ENCODE measurements at regions not wholly inside any gene's neighbourhood (a gene's known extent, or its start where the extent isn't known, plus 50 kb on each side); places are given as distances from the start of the nearest gene placed in this dataset.
"Not testable (repeated sequence)": the region's sequence is repeated elsewhere in the genome, so short reads cannot be mapped to it uniquely, and the experiment has no call there.

DNA sequence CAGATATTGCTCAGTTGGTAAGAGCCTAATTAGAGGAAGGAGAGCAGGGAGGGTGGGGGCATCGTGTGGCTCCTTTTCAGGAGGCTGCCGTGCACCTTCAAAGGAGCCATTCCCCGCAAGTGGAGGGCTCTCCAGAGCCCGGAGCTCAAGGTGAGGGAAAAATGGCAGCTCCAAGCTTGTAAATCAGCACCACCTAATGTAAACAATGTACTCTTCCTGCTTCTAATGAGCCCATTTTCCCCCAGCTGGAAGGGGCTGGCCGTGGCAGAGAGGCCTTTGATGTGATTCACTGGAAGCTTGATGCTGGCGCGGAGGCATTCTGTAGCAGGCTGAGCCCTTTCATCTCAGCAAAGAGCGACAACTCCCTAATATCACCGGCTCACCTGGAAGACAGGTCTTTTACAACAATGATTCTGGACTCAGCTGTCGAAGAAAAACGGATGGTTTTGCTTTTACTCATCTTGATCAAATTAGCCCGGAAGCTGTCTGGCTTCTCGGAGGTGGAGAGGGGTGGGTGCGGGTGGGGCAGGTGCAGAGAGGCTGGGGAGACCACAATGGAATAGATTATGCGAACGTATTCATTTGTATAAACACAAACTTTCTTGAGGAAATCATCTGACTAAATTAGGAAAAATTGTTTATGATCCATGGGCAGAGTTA lies 112.5 kb downstream of the RRAGC start:
- no peak for DNase-seq

DNA sequence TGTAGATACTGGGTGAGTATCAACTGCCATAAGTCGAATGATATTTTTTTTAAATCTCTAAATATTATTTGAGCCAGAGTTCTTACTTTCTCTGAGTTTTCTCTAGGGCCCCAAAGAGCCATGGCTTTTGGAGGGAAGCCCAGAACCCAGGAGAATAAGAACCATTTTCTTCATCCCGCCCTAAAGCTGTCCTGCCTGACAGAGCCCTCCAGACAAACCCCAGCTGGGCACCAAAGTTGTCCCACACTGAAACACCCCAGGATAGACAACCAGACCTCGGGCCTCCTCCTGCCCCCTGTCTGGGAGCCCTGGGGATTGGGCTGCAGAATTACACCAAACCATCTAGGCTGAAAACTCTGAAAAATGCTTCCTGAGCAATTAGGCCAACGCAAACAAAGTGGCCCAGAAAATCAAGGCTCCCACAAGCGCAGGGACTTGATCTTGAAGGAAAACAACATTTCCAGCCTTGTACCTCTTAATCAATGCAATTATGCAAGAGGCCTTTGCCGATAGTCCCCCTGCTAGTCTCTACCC lies 113.1 kb downstream of the RRAGC start:
- DNase-seq, result no peak

DNA sequence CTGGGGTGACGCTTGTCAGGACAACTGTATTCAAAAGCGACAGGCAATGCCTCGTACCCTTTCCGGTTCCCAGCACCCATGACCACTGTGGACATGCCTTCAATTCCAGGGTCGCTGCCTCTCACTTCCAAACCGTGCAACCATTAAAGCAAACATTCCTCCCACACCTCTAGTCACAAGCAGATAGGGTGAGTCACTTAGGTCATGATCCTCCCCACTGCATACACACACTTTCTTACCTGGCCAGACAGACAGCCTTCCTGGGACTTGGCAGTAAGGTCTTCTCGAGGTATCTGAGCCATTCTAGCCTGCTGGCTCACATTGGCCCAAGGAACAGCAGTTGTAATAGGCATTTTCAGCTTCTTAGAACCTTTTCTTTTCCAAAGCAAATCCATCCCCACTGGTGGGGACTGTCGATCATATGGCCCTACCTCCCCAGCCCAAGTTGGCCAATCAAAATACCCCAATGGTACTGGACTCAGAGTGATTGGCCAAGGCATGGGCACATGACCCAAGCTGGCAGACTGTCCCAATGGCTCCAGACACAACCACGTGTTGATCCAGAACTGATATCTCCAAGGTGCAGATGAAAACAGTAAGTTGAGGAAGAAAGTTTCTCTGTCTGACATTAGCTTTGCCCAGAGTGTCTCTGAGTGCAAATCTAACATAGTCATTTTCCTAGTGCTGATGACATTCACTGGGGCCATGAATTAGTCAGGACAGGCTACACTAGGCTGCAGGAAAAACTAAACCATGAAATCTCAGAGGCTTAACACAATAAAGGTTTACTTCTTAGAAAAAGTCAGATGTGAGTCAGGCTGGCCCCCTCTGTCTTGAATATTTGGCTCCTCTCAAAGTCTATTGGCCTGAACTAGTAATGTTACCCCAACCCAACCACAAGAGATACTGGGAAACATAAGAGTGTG lies 113.8 kb downstream of the RRAGC start:
- DNase-seq, result no peak

DNA sequence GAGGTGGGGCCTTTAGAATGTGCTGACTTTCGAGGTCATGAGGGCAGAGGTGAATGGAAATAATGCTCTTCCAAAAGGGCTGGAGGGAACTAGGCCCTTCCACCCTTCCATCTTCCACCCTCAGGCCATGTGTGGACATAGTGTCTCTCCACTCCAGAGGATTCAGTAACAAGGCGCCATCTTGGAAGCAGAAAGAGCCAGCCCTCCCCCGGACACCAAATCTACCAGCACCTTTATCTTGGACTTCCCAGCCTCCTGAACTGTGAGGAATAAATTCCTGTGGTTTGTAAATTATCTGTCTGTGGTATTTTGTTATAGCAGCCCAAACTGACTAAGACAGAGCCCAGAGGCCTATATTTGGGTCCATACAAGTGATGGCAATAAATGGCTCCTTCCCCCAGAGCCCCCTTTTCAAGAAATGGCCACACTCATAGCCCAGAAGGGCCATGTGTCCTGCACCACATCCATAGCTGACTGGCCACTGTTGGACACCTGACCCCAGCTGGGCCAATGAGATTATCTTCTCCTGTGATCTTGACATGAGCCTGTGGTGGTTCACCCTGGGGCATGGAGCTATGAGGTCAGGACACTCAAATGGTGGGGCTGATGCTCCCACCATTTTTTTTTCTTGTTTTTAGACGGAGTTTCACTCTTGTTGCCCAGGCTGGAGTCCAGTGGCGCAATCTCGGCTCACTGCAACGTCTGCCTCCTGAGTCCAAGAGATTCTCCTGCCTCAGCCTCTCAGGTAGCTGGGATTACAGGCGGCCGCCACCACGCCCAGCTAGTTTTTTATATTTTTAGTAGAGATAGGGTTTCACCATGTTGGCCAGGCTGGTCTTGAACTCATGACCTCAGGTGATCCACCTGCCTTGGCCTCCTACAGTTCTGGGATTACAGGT lies 114.9 kb downstream of the RRAGC start:
- DNase-seq, result no peak

DNA sequence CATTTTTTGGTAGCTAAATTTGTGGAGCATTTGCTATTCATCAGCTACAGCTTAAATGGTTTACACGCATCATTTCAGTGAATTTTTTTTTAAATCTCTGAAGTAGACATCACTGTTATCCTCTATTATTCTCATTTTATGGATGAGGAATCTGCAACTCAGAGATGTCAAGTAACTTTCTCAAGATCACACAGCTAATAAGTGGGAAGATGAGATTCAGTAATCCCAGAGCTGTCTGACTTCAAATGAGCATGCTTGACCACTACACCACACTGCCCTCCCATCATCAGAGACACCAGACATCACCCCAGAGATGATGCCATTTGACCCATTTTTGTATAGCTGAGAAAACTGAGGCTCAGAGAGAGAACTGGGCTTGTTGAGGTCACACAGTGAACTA lies 116.4 kb downstream of the RRAGC start:
- no peak for DNase-seq

DNA sequence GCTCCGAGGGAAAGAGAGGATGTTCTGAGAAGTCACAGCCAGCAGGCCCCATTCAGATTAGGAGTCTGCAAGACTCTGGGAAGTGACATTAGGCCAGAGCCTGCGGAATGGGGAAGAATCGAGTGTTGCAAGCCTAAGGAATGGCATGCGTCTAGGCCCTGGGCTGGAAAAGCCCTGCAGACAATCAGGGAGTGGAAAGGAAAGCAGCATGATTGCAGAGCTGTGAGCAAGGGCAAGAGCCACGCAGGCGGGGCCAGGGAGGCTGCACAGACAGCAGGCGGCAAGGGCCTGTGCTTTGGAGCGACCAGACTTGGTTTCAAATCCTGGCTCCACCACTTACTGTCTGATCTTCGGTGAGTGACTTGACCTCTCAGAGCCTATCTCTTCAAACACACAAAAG lies 118.2 kb downstream of the RRAGC start:
- no peak for DNase-seq

DNA sequence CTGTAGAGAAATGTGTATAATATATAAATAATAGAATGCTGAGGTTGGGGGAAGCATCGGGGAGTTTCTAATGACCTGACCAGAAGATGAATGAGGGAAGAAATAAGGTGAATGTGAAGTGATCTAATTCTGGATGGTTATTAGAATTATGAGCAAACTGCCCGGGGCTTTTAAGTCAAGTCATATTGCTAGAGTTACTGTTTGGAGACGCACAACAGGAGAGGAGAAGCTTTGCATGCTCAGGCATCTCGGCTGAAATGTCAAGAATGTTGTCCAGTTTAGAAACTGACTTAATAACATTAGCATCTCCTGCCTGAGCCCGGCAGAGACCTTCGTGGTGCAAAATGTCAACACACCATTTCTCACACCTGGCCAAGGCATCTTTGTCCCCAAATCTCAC lies 119.1 kb downstream of the RRAGC start:
- DNase-seq, result peak; percentile 18

DNA sequence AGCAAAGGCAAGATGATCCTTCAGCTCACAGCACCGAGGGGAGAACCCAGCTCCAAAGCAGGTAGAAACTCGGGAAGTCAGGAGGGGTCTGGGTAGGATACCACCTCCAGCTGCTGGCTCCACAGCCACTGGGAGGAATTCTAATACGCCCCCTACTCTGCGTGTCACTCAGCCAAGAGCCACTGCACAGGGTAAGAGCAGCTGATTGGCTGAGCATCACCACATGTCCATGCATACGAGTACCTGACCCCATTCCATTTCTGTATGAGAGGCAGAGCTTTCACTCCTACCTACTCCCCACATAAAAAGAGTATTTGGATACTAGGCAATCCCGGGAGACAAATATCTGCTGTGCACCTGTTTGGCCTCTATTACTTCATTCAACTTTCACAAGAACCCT lies 121.4 kb downstream of the RRAGC start:
- no peak for DNase-seq

DNA sequence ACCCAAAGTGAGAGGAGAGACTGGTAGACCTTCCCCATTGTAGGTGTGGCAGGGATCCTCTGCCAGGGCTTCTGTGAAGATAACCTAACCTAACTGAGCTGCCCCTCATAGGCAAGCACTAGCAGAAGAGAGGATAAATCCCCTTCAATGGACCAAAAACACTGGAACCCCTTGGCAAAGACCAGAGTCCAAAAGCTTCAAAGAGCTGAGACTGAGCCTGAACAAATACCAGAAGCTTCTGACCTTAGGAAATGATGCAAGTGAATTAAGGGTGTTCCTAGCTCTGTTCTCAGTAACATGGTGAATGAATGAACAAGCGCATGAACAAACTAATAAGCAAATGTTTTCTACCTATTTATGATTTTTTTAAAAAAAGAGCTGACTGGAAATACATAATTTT lies 123.2 kb downstream of the RRAGC start:
- no peak for DNase-seq

DNA sequence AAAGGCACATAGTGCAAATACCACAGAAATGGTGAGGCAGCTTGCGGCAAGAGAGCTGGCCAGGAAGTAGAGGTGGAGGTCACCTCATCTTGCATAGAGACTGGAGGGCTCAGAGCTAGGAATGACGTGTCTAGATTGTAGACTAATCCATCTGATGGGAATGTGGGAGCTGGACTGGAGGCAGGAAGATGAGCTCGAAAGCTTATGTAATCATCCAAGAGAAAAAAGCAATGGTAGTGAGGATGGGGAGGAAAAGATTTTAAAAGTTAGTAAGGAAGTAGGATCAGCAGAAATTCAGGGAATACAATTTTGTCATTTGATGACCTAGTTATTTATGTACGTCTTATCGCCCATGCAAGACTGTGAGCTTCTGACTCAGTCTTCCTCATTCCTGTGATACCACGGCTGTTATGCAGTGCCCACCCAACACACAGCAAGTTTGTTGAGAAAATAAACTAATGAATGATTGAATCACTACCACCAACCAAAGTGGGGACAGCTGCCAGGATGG lies 123.9 kb downstream of the RRAGC start:
- DNase-seq, result peak; percentile 81

DNA sequence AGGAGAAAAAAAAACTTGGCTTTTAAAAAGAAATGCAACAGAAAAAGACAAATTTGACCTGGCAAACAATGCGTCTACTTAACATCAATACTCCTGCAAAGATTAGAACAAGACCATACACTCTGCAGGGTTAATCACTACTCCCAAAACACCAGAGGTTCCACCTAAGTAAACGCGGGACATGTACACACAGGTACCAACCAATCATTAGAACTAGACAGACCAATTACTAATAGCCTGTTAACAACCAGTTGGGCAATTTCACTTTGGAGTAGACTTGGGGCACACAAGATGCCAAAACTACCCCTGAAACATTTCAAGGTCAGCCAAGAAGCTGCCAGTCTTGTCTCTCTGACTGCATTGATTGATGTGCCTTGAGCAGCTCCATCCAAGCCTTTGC lies 125.8 kb downstream of the RRAGC start:
- no peak for DNase-seq

DNA sequence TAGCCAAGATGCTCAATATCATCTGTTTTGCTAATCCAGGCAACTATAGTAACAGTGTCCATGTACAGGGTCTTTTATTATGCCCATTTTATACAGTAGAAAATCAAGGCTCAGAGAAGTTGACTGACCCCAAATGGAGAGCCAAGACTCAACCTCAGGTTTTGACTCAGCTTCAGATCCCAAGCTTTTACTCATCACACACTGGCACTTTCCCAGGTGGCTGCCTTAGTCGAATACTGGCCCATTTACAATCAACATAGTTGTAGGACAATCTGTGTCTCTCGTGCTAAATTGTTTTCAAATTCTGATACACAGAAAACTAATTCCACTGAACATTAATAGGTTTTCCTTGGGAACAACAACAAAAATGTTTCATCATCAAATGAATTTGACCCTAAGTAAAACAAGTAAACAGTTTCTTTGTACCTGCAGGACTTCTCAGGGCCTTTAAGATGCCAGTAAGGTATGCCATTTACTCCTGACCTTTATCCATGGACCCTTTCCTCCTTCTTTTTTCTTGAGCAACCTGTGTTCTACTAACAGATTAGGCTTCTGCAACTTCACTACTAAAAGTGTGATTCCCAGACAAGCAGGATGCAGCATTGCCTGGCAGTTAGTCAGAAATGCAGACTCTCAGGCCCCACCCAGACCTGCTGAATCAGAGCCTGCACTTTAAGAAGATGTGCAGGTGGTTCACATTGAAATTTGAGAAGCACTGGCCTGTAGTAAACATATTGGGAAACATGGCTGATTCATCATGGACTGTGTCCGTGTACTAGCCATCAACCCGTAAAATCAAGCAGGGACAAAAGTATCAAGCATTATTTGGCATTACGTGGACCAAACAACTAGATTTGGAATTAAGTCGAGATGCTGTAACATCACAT lies 128.8 kb downstream of the RRAGC start:
- no peak for DNase-seq

DNA sequence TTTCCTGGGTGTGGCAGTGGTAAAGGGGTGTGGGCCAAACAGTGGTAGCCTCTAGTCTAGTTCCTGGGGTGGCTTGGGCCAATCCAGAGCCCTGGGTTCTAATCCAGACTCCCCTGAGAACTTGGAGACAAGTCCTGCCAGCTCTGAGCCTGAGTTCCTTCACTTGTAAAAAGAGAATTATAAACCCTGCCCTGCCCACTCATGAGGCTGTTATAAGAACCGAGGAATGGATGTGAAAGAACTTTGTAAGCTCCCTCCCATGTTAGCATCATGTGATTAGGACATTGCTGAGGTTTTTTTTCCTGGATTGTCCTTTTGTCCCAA lies 131.0 kb downstream of the RRAGC start:
- DNase-seq, result no peak

DNA sequence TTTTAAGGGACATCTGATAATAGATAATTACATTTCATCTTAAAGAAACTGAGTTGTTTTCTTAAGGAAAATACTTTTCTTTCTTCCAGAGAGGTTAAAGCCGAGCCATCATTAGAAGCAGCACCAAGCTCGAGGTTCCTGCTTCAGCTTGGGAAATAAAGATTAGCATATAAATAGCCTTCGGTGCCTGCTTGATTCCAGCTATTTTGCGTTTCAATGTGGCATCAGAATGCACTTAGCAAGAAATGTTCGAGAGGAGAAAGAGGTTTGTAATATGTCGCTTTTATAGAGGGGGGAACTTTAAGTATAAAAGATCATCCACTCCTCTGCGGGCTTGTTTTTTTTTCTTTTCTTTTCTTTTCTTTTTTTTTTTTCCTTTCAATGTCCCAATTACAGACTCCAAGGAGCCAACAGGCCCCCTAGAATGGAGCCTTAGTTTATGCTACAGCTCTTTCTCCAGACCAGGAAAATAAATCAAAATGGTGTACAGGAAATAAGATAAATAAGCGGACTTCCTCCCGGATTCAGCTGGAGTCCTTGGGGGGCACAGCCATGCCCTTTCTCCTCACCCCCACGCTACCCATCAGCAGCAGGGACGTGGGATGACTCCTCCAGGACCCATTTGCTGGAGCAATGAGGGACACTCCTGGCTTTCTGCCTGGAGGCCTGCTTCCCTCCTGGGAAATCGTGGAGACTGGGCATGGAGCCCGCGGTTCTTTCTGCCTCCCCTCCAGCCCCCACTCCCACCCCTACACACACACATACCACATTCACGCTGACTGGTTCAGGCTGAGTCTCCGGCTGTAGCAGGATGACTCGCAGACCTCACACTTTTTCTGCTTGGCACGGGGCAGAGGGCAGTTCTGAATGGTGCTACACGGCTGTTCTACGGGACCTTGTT lies 131.6 kb downstream of the RRAGC start:
- peak; percentile 27 for DNase-seq

DNA sequence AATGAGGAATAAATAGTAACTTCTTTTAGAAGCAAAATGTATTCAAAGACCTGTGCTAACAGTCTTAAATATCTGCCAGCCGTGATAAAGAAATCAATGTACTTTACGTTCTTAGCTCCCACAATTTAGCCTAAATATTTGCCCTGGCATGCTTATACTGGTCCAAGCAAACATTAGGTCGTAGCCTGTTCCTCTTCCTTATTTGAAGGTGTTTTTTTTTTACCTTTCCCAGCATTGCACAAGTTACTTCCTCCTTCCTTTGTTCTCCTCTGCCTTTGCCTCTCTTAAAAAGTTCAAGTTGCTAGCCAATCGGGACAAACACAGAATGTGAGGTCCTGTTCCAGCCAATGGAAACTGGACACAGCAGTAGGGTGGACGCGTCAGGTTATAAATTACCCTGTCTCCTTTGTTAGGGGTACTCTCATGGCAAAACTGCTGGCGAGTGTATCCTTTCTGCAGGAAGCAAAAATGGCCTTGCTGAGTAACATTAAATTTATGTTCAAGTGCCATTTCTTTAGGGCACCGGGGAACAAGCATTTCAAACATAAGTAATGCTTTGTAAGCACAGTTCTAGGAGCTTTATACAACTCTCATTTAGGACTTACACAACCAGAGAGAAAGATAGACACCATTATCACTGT lies 134.1 kb downstream of the RRAGC start:
- not testable (repeated sequence) for DNase-seq

DNA sequence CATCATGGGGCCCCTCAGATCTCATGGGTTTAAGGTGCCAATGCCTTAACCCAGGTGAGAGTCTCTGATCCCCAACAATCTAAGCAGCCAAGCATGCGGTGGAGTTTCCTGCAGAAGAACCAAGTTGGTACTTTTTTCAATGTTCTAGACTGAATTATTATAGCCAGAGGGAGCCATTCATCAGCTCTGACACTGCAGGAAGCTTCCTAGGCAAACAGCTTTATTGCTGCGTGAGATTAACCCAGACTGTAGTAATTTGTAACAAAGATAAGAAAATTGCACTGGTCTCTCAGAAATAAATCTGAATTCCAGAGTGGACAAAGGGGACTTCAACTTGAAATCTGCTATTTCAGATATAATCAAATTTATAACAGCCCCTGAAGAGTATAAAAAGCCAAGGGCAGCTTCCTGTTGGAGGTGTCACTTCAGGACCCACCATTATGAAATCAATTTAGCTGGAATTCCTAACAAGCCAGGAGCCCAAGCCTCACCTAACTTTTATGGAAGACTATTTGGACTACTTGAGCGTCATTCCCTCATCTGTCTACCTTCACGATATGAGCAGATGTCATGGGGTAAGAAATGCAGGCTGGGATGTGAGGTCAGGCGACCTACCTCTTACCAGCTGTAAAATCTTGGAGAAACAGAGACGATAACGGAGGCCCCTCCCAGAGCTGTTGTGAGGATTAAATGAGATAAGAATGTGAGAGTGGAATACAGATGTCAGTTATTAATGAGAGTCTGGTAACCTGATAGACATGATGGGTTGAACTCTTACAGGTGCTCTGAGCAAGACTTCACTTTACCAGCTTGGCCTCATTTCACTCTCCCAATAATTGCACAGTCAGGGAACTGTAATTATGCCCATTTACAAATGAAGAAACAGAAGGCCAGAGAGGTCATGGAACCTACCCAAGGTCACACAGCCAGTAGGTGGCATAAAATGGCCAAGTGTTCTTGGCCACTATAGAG lies 135.1 kb downstream of the RRAGC start:
- DNase-seq, result no peak

DNA sequence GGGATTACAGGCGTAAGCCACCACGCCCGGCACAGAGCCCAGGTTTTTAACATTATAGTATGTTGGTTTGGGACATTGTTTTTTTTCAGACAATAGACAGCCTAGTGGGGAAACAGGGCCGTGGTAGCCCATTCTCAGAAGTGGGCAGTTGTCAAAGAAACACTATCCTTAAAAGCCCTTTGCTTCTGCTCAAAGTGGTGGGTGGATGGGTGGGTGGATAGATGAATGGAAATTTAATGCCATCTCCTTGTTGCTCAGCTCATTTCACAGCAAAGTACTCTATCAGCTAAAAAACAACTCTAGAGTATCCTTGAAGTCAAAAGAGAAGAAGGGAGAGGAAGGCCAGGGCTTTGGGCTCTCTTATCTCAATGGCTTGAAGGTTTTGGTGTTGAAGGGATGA lies 137.8 kb downstream of the RRAGC start:
- no peak for DNase-seq

DNA sequence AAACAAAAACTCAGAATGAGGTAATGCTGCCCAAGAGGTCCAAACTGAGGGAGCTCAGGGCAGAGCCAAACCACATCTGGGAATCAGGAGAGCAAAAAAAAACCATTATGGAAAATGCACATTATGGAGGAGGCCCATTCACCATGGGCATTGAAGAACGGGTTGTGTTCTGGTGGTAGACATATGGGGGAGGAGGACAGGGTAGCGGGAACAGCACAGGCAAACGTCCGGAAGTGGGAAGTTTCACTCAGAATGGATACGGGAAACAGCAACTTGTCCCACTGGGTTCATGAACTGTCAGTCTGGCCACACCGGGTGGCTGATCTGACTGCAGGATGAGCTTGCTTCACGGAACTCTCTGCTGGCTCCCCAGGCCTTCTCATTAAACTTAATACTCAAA lies 139.7 kb downstream of the RRAGC start:
- DNase-seq, result no peak

DNA sequence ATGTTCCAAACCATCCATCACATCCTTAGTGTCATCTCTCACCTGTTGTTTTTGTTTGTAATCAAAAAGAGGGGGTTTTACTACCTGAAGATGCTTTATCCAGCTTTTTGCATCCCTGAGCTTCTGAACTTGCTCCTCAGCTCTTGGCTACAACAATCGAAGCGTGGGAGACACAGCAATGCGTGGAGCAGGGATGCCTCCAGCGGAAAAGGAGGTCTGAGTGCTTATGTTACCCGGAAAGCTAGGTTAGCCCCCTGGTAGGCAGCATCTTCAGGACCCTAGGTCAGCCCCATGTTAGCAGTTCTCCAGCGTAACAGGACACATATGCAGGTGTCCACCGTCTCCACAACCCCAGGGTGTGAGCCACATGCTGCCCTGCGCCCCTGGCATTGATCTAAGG lies 141.5 kb downstream of the RRAGC start:
- DNase-seq, result no peak
